Activated naive CD8-positive, alpha-beta T cell treated with anti-CD3 and anti-CD28 coated beads, Interleukin-2, amount 10 ng/mL, durations not matched to agents 7 days and 5 days (primary cell): ENCODE measurements at regions not wholly inside any gene's neighbourhood (a gene's known extent, or its start where the extent isn't known, plus 50 kb on each side); places are given as distances from the start of the nearest gene placed in this dataset.
"Not testable (repeated sequence)": the region's sequence is repeated elsewhere in the genome, so short reads cannot be mapped to it uniquely, and the experiment has no call there.

Experiments used
- ATAC-seq: fragments of 150-1000 bp; cut with Tn5 transposase; one replicate; pipeline ENCODE4 v1.10.0; 2021; ENCODE audit warnings: low read depth, moderate library complexity
- POLR2A ChIA-PET: fragments of 350-600 bp; sonication (Branson Sonifier 250); formaldehyde crosslinking; loops from one replicate; lab custom pipeline; 2021; ENCODE audit warnings: antibody characterized with exemption; lab: Charles Lee
- DNase-seq: peaks from one replicate; pipeline ENCODE4 v3.0.0; 2021
- H3K27ac Mint-ChIP-seq: one replicate; pipeline ENCODE4 v1.8.0; 2022; ENCODE audit warnings: mild to moderate bottlenecking, mixed read lengths
- H3K27me3 Mint-ChIP-seq: one replicate; pipeline ENCODE4 v1.8.0; 2022; ENCODE audit warnings: mild to moderate bottlenecking, moderate library complexity, mixed read lengths
- H3K36me3 Mint-ChIP-seq: one replicate; pipeline ENCODE4 v1.8.0; 2021; ENCODE audit warnings: mild to moderate bottlenecking, mixed read lengths
- H3K4me1 Mint-ChIP-seq: one replicate; pipeline ENCODE4 v1.8.0; 2021; ENCODE audit warnings: mixed read lengths
- H3K4me3 Mint-ChIP-seq: one replicate; pipeline ENCODE4 v1.8.0; 2022; ENCODE audit warnings: mild to moderate bottlenecking, moderate library complexity, mixed read lengths
- H3K9me3 Mint-ChIP-seq: one replicate; pipeline ENCODE4 v1.8.0; 2021; ENCODE audit warnings: mixed read lengths

DNA sequence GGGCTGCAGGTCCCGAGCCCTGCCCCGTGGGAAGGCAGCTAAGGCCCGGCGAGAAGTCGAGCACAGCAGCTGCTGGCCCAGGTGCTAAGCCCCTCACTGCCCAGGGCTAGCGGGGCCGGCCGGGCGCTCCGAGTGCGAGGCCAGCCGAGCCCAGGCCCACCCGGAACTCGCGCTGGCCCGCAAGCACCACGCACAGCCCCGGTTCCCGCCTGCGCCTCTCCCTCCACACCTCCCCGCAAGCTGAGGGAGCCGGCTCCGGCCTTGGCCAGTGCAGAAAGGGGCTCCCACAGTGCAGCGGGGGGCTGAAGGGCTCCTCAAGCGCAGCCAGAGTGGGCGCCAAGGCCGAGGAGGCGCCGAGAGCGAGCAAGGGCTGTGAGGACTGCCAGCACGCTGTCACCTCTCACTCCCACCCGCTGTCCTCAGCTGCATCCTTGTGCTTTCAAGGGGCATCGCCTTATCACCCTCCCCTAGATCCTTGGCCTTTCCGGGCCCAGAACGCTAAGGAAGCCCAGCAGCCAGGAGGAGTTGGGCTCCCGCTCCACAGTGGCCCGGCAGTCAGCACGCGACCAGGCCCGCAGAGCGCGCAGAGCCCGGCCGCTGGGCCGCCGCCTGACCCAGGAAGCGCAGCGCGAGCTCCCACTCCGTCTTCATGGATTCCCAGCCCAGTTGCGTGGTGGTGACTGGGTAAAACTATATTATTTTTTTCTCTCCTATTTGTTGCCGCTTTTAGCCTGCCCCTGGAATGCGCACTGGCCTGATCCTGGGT is 144.1 kb downstream of the ARRDC4 start:
- not testable (repeated sequence) for H3K36me3 Mint-ChIP-seq

DNA sequence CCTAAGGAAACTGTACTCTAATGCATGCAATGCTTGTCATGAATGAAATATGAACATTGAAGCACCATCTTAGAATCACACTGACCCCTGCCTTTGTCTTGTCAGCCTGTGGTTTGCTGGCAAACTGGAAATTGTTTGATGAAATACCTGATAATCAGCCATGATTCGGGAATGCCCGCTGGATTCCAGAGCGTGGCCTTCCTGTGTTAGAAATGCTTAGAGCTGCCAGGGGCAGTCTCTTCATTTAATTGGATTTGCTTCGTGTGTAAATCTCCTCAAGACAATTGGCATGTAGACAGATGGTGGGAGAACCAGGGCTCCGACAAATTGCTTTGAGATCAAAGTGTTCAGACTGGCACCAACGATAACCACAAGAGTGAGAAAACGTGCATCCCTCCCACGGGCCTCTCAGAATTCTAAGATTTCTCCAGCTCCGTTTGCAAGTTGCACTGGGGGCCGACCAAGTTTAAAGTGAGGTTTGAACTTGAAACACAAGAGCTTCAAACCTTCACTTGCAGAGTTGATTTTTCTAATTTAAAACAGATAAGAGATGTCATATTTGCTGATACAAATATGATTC is 146.2 kb downstream of the ARRDC4 start:
- H3K4me3 Mint-ChIP-seq, DNase-seq, H3K36me3 Mint-ChIP-seq, H3K27ac Mint-ChIP-seq, H3K27me3 Mint-ChIP-seq, ATAC-seq, H3K9me3 Mint-ChIP-seq, H3K4me1 Mint-ChIP-seq, POLR2A ChIA-PET: not testable (repeated sequence)

More for the DNA sequence above, 144.1 kb downstream of the ARRDC4 start:
- H3K4me1 Mint-ChIP-seq, POLR2A ChIA-PET, H3K27me3 Mint-ChIP-seq, ATAC-seq, H3K9me3 Mint-ChIP-seq, DNase-seq, H3K27ac Mint-ChIP-seq, H3K4me3 Mint-ChIP-seq: not testable (repeated sequence)

DNA sequence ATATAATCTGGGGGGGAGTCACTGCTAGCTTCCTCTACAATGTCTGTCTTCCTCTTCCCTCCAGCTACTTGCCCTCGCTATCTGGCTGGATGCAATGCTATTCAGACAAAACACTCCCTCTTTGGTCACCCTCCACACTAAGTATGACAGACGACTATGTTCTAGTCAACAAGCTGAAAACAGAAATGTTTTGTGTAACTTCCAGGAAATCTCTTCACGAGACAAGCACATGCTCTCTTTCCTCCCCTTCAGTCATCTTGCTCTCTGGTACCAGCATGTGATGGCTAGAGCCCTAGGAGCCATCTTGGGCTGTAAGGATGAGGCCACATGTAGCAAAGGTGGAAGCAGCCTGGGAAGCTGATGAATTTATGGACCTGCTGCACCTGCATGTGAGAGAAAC is 151.3 kb downstream of the ARRDC4 start:
- no peak for ATAC-seq
- POLR2A ChIA-PET = no interaction called here

DNA sequence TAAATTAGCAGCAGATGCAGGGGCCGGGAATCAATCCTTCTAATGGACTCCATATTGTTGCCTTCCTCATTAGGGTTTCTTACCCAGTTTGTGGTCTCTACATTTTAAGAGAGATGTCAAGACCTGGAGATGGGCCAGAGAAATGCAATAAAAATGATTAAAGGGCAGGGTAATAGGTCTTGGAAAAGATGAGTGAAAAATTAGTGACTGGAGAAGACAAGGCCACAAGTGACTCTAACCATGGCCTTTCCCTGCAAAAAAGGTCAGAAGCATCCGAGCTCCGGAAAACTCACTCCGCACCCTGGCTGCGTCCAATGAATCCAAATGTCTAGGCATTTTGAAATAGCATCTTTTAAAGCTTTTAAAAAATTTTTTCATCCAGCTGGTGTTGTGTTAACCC is 152.8 kb downstream of the ARRDC4 start:
- H3K4me3 Mint-ChIP-seq = no peak overlapping the region
- H3K4me1 Mint-ChIP-seq = no peaks in the 10 kb centered on the region
- no peak overlapping the region for H3K27ac Mint-ChIP-seq
- DNase-seq (no peak), ATAC-seq (no peak)
- H3K27me3 Mint-ChIP-seq = no peaks in the 10 kb centered on the region
- peaks cover 3% of the 10 kb centered on the region for H3K9me3 Mint-ChIP-seq
- POLR2A ChIA-PET = no interaction called here
- no peaks in the 10 kb centered on the region for H3K36me3 Mint-ChIP-seq

More for the DNA sequence above, 151.3 kb downstream of the ARRDC4 start:
- H3K36me3 Mint-ChIP-seq = no peaks in the 10 kb centered on the region
- no peak overlapping the region for H3K27ac Mint-ChIP-seq
- no peaks in the 10 kb centered on the region for H3K4me1 Mint-ChIP-seq
- no peak for DNase-seq
- H3K27me3 Mint-ChIP-seq = peaks cover 2% of the 10 kb centered on the region
- H3K9me3 Mint-ChIP-seq = no peaks in the 10 kb centered on the region
- no peak overlapping the region for H3K4me3 Mint-ChIP-seq

DNA sequence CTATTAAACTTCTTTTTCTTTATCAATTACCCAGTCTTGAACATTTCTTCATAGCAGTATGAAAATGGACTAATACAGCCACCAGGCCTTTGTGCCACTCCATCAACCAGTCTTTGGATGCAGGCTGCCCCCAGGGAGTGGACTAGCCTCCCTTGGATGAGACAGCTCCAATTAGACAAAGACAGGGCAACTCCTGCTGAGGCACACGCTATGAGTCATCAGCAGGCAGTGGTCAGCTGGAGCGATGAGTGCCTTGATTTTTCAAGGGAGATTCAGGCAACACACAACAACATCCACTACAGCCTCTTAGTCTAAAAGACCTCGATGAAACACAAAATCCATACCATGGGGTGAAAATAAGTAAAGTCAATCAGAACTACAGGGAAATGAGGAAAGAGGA is 160.1 kb downstream of the ARRDC4 start:
- peaks cover 4% of the 10 kb centered on the region for H3K9me3 Mint-ChIP-seq
- H3K4me1 Mint-ChIP-seq = no peaks in the 10 kb centered on the region
- no peak for ATAC-seq
- peaks cover 6% of the 10 kb centered on the region for H3K27me3 Mint-ChIP-seq
- POLR2A ChIA-PET = no interaction called here
- H3K27ac Mint-ChIP-seq = no peak overlapping the region
- H3K36me3 Mint-ChIP-seq = no peaks in the 10 kb centered on the region
- DNase-seq = no peak
- no peak overlapping the region for H3K4me3 Mint-ChIP-seq

DNA sequence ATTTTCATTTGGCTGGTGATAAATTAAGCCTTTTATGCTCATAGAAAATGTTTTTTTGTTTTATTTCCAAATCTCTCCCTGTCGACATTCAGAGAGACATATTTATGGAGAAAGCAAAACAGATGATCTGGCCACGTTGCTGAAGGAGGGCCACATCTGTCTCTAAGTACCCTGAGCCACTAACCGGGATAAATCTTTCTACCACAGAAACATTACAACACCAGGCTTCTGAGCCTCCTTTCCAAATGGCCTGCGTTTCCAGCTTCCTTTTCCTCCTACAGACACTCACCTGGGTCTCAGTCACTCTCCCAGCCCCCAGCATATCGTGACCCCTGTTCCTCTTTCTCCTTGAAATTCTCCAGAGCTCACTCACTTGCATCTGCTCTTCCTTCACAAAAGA is 161.0 kb downstream of the ARRDC4 start:
- Mint-ChIP-seq H3K27me3 (peaks cover 6% of the 10 kb centered on the region), H3K36me3 (no peaks in the 10 kb centered on the region), H3K4me3 (no peak overlapping the region), H3K4me1 (no peaks in the 10 kb centered on the region), H3K9me3 (peaks cover 4% of the 10 kb centered on the region), H3K27ac (no peak overlapping the region)
- DNase-seq (no peak), ATAC-seq (no peak)
- POLR2A ChIA-PET = no interaction called here

DNA sequence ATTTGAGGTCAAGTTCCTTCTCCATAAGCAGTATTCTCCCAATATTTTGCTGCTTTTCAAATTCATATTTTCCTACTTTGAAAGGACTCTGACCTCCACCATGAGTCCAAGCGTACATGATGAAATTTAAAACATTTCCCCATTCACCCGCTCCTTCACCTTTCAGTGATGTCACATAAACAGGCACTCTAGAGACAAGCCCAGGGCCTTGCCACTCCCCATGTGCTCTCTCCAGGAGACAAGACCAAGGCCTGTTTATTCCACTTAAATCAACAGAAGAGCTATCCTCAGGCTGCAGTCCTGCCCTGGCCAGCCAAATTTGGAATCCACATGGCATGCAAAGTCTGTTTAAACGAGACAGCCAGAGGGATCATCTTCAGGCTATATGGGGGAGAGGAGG is 161.5 kb downstream of the ARRDC4 start:
- ATAC-seq = no peak
- Mint-ChIP-seq H3K9me3 (peaks cover 4% of the 10 kb centered on the region), H3K27me3 (peaks cover 6% of the 10 kb centered on the region), H3K4me1 (no peaks in the 10 kb centered on the region), H3K27ac (no peak overlapping the region), H3K4me3 (no peak overlapping the region), H3K36me3 (no peaks in the 10 kb centered on the region)
- no peak for DNase-seq
- POLR2A ChIA-PET = no interaction called here

DNA sequence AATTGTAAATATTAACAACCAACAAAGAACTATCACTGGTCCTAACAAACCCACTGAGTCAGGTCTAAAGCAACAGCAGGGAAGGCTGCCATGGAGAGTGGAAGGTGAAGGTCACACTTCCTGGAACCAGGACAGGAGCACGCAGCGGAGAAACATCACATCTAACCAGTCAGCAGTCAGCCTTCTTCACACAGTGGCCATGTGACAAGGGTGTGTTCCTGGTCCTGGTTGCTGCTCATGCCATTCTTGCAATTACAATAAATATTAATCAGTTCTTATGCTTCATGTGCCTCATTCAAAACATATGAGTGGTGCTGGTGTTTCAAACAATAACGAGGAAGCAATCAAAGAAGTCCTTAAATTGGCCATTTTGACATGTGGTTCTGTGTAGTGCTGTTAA is 162.8 kb downstream of the ARRDC4 start:
- H3K27me3 Mint-ChIP-seq = peaks cover 8% of the 10 kb centered on the region

DNA sequence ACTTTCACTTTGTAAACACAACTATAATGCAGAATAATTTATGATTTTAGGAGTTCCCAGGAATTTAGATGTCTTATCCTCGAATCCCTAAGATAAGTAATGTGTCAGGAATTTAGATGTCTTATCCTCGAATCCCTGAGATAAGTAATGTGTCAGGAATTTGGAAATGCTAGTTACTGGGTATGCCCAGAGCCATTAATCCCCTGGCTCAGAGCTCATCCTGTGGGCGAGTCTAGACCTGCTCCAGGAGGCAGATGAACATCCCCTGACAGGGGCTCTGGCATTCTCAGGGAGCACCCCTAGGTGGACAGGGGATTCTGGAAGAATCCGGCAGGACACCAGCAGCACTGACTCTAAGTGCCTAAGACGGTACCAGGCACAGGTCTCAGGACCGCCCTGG is 163.3 kb downstream of the ARRDC4 start:
- no peak overlapping the region for H3K27ac Mint-ChIP-seq
- POLR2A ChIA-PET = no interaction called here
- H3K27me3 Mint-ChIP-seq = peaks cover 8% of the 10 kb centered on the region
- no peaks in the 10 kb centered on the region for H3K9me3 Mint-ChIP-seq
- no peaks in the 10 kb centered on the region for H3K36me3 Mint-ChIP-seq
- no peak for DNase-seq
- H3K4me3 Mint-ChIP-seq = no peak overlapping the region
- H3K4me1 Mint-ChIP-seq = no peaks in the 10 kb centered on the region
- no peak for ATAC-seq

More for the DNA sequence above, 162.8 kb downstream of the ARRDC4 start:
- POLR2A ChIA-PET = no interaction called here
- peaks cover 2% of the 10 kb centered on the region for H3K9me3 Mint-ChIP-seq
- no peaks in the 10 kb centered on the region for H3K36me3 Mint-ChIP-seq
- no peak overlapping the region for H3K4me3 Mint-ChIP-seq
- H3K4me1 Mint-ChIP-seq = no peaks in the 10 kb centered on the region
- no peak for ATAC-seq
- DNase-seq = no peak
- H3K27ac Mint-ChIP-seq = no peak overlapping the region

DNA sequence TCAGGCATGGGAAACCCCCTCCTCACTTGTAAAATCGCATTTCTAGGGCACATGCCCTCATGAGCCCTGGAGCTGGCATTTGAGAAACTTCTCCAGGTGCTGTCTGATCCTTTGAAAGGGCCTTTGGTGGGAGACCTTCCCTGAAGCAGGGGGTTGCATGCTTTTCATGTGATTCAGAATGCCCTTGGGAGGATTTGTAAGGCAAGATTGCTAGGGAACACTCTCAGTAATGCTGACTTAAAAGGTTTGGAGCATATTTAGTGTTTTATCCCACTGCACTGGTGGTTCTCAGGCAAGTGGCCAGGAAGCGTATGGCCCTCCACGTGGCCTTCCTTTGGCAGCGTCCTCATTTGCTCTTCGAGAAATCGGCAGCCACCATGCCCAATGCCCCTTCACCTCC is 164.1 kb downstream of the ARRDC4 start:
- no peak overlapping the region for H3K27ac Mint-ChIP-seq

DNA sequence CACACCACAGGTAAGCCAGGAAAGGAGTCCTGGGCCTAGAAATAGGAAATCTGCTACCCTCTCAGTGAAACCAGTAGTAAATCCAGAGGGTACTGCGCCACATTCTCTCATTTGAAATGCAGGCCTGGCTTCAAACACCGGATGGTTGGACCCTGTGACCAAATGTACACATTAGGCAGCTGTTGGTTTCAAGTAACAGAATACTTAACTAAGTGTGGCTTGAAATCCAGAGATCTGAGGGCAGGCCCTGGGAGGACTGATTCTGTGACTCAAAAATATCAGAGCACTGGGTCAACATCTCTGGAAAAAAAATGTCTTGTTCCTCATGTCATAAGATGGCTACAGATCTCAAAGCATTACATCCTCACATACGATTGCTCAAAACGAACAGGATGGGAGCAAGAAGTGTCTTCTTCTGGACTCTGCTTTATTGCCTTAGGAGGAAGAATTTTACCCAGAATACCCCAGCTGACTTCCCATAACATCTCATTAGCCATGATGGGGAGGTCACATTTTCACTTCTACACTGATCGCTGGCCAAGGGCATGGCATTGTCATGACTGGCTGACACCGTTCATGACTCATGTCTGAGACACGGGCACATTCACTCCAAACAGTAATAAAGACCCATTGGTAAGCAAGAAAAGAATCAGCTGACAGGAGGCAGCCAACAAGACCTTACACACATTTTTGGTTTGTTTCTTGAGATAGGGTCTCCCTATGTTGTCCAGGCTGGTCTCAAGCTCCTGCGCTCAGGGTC is 166.0 kb downstream of the ARRDC4 start:
- no peak overlapping the region for H3K4me3 Mint-ChIP-seq
- H3K36me3 Mint-ChIP-seq = no peaks in the 10 kb centered on the region
- H3K4me1 Mint-ChIP-seq = no peaks in the 10 kb centered on the region
- H3K9me3 Mint-ChIP-seq = no peaks in the 10 kb centered on the region
- POLR2A ChIA-PET = no interaction called here
- no peak overlapping the region for H3K27ac Mint-ChIP-seq
- DNase-seq (no peak), ATAC-seq (no peak)
- peaks cover 8% of the 10 kb centered on the region for H3K27me3 Mint-ChIP-seq

More for the DNA sequence above, 164.1 kb downstream of the ARRDC4 start:
- no peaks in the 10 kb centered on the region for H3K36me3 Mint-ChIP-seq
- H3K27me3 Mint-ChIP-seq = peaks cover 9% of the 10 kb centered on the region
- no peaks in the 10 kb centered on the region for H3K9me3 Mint-ChIP-seq
- ATAC-seq (no peak), DNase-seq (no peak)
- no peak overlapping the region for H3K4me3 Mint-ChIP-seq
- H3K4me1 Mint-ChIP-seq = no peaks in the 10 kb centered on the region
- POLR2A ChIA-PET = no interaction called here

DNA sequence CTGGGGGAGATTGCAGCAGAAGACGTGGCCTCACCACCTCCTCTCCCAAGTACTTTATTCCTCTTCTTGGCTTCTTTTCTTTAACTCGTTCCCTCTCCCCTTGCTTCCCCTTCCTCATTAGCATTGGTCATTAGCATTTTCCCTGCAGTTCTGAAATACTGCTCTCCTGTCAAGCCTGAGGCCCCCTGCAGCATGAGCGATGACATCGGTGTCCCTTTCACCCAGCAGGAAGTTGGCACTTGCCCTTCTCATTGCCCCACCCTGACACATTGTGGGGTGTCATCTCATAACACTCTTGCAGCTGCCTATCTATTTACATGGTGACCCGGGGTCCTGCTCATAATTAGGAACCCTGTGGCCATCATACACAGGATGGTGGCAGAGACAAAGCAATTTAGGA is 167.1 kb downstream of the ARRDC4 start:
- ATAC-seq = no peak
- no peak for DNase-seq
- POLR2A ChIA-PET = no interaction called here
- Mint-ChIP-seq H3K27me3 (peaks cover 8% of the 10 kb centered on the region), H3K4me3 (no peak overlapping the region), H3K4me1 (no peaks in the 10 kb centered on the region), H3K9me3 (no peaks in the 10 kb centered on the region), H3K27ac (no peak overlapping the region), H3K36me3 (no peaks in the 10 kb centered on the region)

DNA sequence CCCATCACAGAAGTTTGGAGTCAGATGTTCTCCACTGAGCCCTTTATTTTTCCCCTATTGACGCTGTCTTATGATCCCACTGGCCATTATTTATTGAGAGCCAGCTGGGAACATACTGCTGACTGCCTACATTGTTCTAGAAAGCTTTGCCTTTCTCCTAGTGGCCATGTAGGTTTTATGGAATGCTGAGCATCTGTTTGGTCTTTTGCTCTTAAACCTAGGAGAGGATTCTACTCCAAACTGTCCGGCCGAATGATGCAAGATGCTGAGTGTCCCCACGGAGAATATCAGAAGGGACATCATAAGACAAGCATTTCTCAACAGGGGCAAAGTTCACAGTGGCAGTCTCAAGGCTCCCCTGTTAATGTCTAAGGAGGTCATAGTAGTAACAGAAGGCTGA is 171.4 kb downstream of the ARRDC4 start:
- DNase-seq (no peak), ATAC-seq (no peak)
- Mint-ChIP-seq H3K36me3 (no peaks in the 10 kb centered on the region), H3K4me1 (no peaks in the 10 kb centered on the region), H3K27ac (no peak overlapping the region), H3K4me3 (no peak overlapping the region), H3K9me3 (no peaks in the 10 kb centered on the region), H3K27me3 (peaks cover 6% of the 10 kb centered on the region)
- POLR2A ChIA-PET = no interaction called here

DNA sequence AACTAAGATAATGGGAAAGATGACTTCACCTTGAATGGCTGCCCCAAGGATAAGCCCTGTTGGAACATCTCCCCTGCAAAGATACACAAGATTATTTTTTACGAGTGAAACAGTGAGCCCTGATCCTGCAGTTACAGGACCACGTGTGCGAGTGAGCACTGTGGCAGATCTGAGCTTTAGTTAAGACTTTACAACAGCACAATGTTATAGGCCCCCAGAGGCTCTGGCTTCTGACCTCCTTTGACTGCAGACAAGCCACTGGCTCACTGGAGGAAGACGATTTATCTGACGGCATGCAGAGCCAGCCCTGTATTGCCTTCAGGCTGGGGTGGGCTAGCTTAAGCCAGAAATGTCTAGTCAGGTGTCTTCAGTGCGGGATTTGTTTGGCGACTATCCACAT is 174.4 kb downstream of the ARRDC4 start:
- Mint-ChIP-seq H3K4me1 (no peaks in the 10 kb centered on the region), H3K9me3 (no peaks in the 10 kb centered on the region), H3K4me3 (no peak overlapping the region), H3K36me3 (no peaks in the 10 kb centered on the region), H3K27me3 (peaks cover 8% of the 10 kb centered on the region), H3K27ac (no peak overlapping the region)
- no peak for ATAC-seq
- POLR2A ChIA-PET = no interaction called here
- DNase-seq = no peak
